ENCODE measurements at regions not wholly inside any gene's neighbourhood (a gene's known extent, or its start where the extent isn't known, plus 50 kb on each side); places are given as distances from the start of the nearest gene placed in this dataset.

DNA sequence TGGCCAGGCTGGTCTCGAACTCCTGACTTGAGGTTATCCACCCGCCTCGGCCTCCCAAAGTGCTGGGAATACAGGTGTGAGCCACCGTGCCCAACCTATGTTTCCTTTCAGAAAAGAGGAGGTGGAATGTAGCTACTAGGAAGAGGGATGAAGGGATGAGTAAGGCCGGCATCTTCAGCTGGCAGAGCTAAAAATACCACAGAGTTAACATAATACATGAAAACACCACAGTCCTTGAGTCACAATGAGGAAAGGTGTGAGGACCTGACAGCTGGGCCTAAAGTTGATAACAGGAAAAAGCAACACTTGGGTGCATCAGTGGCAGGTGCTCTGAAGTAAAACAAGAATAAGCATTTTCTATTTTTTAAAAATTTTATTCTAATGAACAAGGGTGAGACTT lies 392.2 kb downstream of the DIPK2A start:
- H3K4me1 ChIP-seq, result no peaks in the 10 kb centered on the region
- TF ChIP-seq POLR2AphosphoS5 (IDR thresholded peaks at IDR 0.05), result no peak
- TF ChIP-seq POLR2A (IDR thresholded peaks at IDR 0.05), result no peak
- TF ChIP-seq, protein P1, sequence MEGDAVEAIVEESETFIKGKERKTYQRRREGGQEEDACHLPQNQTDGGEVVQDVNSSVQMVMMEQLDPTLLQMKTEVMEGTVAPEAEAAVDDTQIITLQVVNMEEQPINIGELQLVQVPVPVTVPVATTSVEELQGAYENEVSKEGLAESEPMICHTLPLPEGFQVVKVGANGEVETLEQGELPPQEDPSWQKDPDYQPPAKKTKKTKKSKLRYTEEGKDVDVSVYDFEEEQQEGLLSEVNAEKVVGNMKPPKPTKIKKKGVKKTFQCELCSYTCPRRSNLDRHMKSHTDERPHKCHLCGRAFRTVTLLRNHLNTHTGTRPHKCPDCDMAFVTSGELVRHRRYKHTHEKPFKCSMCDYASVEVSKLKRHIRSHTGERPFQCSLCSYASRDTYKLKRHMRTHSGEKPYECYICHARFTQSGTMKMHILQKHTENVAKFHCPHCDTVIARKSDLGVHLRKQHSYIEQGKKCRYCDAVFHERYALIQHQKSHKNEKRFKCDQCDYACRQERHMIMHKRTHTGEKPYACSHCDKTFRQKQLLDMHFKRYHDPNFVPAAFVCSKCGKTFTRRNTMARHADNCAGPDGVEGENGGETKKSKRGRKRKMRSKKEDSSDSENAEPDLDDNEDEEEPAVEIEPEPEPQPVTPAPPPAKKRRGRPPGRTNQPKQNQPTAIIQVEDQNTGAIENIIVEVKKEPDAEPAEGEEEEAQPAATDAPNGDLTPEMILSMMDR (IDR thresholded peaks at IDR 0.05), result no peak
- no peak overlapping the region for H3K27ac ChIP-seq
- H3K36me3 ChIP-seq, result no peaks in the 10 kb centered on the region
- peaks cover 6 to 12% of the 10 kb centered on the region in 2 donors for H3K9me3 ChIP-seq
- intact Hi-C loops (cut with DNase I; ENCODE audit: low total_unique reads), result no loop called here
- DNase-seq (ENCODE audit: low spot score in 2 of 2), result no peak
- no peaks in the 10 kb centered on the region for H3K27me3 ChIP-seq
- H3K4me3 ChIP-seq, result no peak overlapping the region

GRCh38 chr3:144364737-144365136 lies 393.1 kb downstream of the DIPK2A start:
- Histone ChIP-seq H3K4me1 (no peaks in the 10 kb centered on the region), H3K4me3 (no peak overlapping the region), H3K36me3 (no peaks in the 10 kb centered on the region), H3K27ac (no peak overlapping the region), H3K9me3 (peaks cover 6 to 12% of the 10 kb centered on the region in 2 donors), H3K27me3 (no peaks in the 10 kb centered on the region)
- intact Hi-C loops (cut with DNase I; ENCODE audit: low total_unique reads), result no loop called here
- TF ChIP-seq, protein P1 (IDR thresholded peaks at IDR 0.05), result no peak
- TF ChIP-seq POLR2AphosphoS5 (IDR thresholded peaks at IDR 0.05) (no peak), POLR2A (IDR thresholded peaks at IDR 0.05) (no peak)
- DNase-seq (ENCODE audit: low spot score in 2 of 2), result no peak

GRCh38 chr3:144369129-144369879 lies 397.7 kb downstream of the DIPK2A start:
- intact Hi-C loops (cut with DNase I; ENCODE audit: low total_unique reads), result no loop called here
- no peak for DNase-seq (ENCODE audit: low spot score in 2 of 2)

DNA sequence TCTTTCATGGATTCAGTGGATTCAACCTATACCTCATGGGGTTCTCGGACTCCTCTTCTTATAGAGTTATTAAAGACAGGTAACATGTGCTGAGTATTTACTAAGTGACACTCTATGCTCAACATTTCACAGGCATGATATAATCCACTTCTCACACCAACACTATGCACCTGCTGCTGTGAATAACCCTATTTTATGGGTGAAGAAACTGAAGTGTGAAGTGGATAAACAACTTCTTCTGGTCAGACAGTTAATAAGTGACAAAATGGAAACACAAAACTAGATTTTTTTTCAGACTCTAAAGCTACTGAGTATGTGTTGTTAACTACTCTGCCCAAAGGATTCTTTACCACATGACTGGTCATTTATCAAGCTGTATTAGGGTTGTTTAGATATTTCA lies 403.5 kb downstream of the DIPK2A start:
- intact Hi-C loops (cut with DNase I; ENCODE audit: low total_unique reads), result no loop called here
- Histone ChIP-seq H3K9me3 (peaks cover 0 to 5% of the 10 kb centered on the region in 2 donors), H3K36me3 (no peaks in the 10 kb centered on the region), H3K4me3 (no peak overlapping the region), H3K4me1 (no peaks in the 10 kb centered on the region), H3K27ac (no peak overlapping the region), H3K27me3 (no peaks in the 10 kb centered on the region)
- TF ChIP-seq POLR2AphosphoS5 (IDR thresholded peaks at IDR 0.05), result no peak
- no peak for TF ChIP-seq POLR2A (IDR thresholded peaks at IDR 0.05)
- TF ChIP-seq, protein P1 (IDR thresholded peaks at IDR 0.05), result no peak
- no peak for DNase-seq (ENCODE audit: low spot score in 2 of 2)

More at GRCh38 chr3:144369129-144369879, 397.7 kb downstream of the DIPK2A start:
- Histone ChIP-seq H3K27me3 (no peaks in the 10 kb centered on the region), H3K9me3 (peaks cover 6 to 12% of the 10 kb centered on the region in 2 donors), H3K4me1 (no peaks in the 10 kb centered on the region), H3K27ac (no peak overlapping the region), H3K36me3 (no peaks in the 10 kb centered on the region), H3K4me3 (no peak overlapping the region)
- TF ChIP-seq POLR2A (IDR thresholded peaks at IDR 0.05) (no peak), POLR2AphosphoS5 (IDR thresholded peaks at IDR 0.05) (no peak)
- TF ChIP-seq, protein P1 (IDR thresholded peaks at IDR 0.05), result no peak

GRCh38 chr3:144380849-144381248 lies 409.2 kb downstream of the DIPK2A start:
- intact Hi-C loops (cut with DNase I; ENCODE audit: low total_unique reads), result no loop called here
- Histone ChIP-seq H3K4me1 (no peaks in the 10 kb centered on the region), H3K27ac (no peak overlapping the region), H3K9me3 (peaks cover 0 to 5% of the 10 kb centered on the region in 2 donors), H3K36me3 (no peaks in the 10 kb centered on the region), H3K27me3 (no peaks in the 10 kb centered on the region), H3K4me3 (no peak overlapping the region)
- no peak for DNase-seq (ENCODE audit: low spot score in 2 of 2)
- no peak for TF ChIP-seq POLR2AphosphoS5 (IDR thresholded peaks at IDR 0.05)
- TF ChIP-seq POLR2A (IDR thresholded peaks at IDR 0.05), result no peak
- TF ChIP-seq, protein P1 (IDR thresholded peaks at IDR 0.05), result no peak

Data from breast epithelium (tissue), 4 donors.